ENCODE measurements at regions not wholly inside any gene's neighbourhood (a gene's known extent, or its start where the extent isn't known, plus 50 kb on each side); places are given as distances from the start of the nearest gene placed in this dataset.

- no peak for TF ChIP-seq GATA2 (IDR thresholded peaks at IDR 0.05; ENCODE audit: low read depth, low read length)
- no peak for TF ChIP-seq GATA3 (IDR thresholded peaks at IDR 0.05; ENCODE audit: low read depth, low read length)
Measured at GRCh38 chr4:28548136-28548535, 1687.5 kb downstream of the STIM2 start.

GRCh38 chr4:28548594-28548993 is 1688.0 kb downstream of the STIM2 start:
- TF ChIP-seq GATA2 (IDR thresholded peaks at IDR 0.05; ENCODE audit: low read depth, low read length) (no peak), GATA3 (IDR thresholded peaks at IDR 0.05; ENCODE audit: low read depth, low read length) (no peak)

DNA sequence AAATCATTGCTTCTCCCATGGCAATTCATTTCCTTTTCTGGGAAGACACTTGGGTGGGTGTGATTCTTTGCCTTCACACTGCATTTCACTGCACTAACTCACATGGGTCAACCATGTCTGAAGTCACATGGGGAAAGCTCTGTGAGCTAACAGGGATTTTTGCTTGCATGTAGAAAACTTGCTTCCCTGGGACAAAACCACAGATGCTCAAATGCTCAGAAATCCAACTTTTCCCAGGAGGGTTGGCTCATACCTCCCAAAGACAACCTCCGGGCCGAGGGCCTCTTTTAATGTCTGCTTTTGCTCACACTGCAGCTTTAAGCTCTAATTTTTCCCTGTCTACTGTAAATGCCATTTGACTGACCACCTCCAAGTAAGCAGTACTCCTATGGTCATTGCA is 1695.2 kb downstream of the STIM2 start:
- TF ChIP-seq GATA2 (IDR thresholded peaks at IDR 0.05; ENCODE audit: low read depth, low read length), result no peak
- TF ChIP-seq GATA3 (IDR thresholded peaks at IDR 0.05; ENCODE audit: low read depth, low read length), result no peak

- TF ChIP-seq GATA3 (IDR thresholded peaks at IDR 0.05; ENCODE audit: low read depth, low read length) (no peak), GATA2 (IDR thresholded peaks at IDR 0.05; ENCODE audit: low read depth, low read length) (no peak)
Measured at GRCh38 chr4:28557755-28558154, 1697.1 kb downstream of the STIM2 start.

GRCh38 chr4:28558895-28559294 is 1698.3 kb downstream of the STIM2 start:
- TF ChIP-seq GATA2 (IDR thresholded peaks at IDR 0.05; ENCODE audit: low read depth, low read length) (no peak), GATA3 (IDR thresholded peaks at IDR 0.05; ENCODE audit: low read depth, low read length) (no peak)

DNA sequence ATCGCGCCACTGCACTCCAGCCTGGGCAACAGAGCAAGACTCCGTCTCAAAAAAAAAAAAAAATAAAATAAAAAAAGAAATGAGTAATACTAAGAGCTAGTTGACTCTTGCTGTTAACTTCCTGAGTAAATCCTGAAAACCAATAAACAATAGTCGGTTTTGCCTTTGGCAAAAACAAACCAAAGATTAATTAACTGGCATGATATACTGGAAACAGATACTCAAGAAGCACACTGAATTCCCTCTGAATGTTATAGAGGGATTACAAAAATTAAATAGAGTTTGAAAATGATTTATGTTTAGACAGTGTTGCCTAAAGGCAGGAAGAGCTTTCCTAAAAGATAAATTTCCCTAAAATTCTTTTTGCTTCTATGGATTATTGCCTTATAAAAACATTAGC is 1702.3 kb downstream of the STIM2 start:
- TF ChIP-seq GATA3 (IDR thresholded peaks at IDR 0.05; ENCODE audit: low read depth, low read length), result no peak
- no peak for TF ChIP-seq GATA2 (IDR thresholded peaks at IDR 0.05; ENCODE audit: low read depth, low read length)

DNA sequence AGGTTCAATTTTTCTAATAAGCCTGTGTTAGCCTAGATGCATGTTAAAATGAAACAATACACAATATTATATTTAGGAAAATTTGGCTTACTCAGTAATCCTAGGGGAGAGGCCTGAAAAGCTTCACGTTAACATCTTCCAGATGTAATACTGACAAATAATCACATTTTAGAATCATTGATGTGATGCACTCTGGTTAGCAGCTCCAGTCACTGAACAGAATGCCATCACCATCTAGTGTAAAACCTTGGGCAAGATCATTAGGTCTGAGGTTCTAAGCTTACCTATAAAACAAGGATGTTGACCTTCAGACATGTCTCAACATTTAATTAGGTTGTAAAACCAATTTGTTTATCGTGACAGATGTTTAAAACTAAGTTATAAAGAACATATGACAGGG is 1704.8 kb downstream of the STIM2 start:
- TF ChIP-seq GATA2 (IDR thresholded peaks at IDR 0.05; ENCODE audit: low read depth, low read length) (no peak), GATA3 (IDR thresholded peaks at IDR 0.05; ENCODE audit: low read depth, low read length) (no peak)

- TF ChIP-seq GATA3 (IDR thresholded peaks at IDR 0.05; ENCODE audit: low read depth, low read length), result no peak
- no peak for TF ChIP-seq GATA2 (IDR thresholded peaks at IDR 0.05; ENCODE audit: low read depth, low read length)
Measured at GRCh38 chr4:28600958-28601357, 1740.3 kb downstream of the STIM2 start.

- no peak for TF ChIP-seq GATA3 (IDR thresholded peaks at IDR 0.05; ENCODE audit: low read depth, low read length)
- TF ChIP-seq GATA2 (IDR thresholded peaks at IDR 0.05; ENCODE audit: low read depth, low read length), result no peak
Measured at GRCh38 chr4:28621591-28621990, 1761.0 kb downstream of the STIM2 start.

- no peak for TF ChIP-seq GATA3 (IDR thresholded peaks at IDR 0.05; ENCODE audit: low read depth, low read length)
- no peak for TF ChIP-seq GATA2 (IDR thresholded peaks at IDR 0.05; ENCODE audit: low read depth, low read length)
Measured at GRCh38 chr4:28636971-28637370, 1776.3 kb downstream of the STIM2 start.

DNA sequence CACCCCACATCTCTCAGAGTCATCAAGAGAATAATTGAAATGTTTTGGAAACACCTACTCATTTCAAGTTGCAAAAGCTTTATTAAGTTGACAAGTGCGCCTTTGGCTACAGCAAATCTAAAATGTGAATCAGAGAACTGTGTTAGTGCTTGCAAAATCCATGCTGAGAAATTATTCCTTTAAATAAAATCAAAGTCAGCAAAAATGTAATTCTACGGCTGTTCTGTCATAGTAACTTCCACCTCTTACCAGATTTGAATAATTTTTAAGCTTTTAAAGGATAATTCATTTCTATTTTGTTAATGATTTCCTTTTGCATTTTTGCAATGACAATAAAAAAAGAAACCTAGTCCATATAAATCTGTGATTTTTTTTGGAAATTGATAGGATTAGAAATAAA is 1779.1 kb downstream of the STIM2 start:
- no peak for TF ChIP-seq GATA3 (IDR thresholded peaks at IDR 0.05; ENCODE audit: low read depth, low read length)
- TF ChIP-seq GATA2 (IDR thresholded peaks at IDR 0.05; ENCODE audit: low read depth, low read length), result no peak

DNA sequence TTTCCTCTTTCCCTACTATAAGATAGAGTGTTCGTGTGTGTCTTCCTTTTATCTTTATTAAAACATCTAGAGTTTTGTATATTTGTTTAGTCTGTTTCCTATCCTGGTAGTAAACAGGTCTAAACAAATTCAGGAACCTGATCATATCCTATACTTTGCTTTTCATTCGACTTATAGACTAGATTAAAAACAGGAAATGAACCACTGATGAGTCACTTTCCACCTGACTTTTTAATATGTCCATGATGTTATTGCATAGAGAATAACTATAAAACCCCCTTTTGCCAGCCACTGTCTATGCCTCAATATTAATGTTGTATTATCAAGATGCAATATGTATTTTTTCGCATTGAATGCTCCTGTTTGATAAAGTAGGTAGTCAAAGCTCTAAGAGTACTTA is 1794.0 kb downstream of the STIM2 start:
- no peak for TF ChIP-seq GATA3 (IDR thresholded peaks at IDR 0.05; ENCODE audit: low read depth, low read length)
- no peak for TF ChIP-seq GATA2 (IDR thresholded peaks at IDR 0.05; ENCODE audit: low read depth, low read length)

- TF ChIP-seq GATA2 (IDR thresholded peaks at IDR 0.05; ENCODE audit: low read depth, low read length) (no peak), GATA3 (IDR thresholded peaks at IDR 0.05; ENCODE audit: low read depth, low read length) (no peak)
Measured at GRCh38 chr4:28665306-28665705, 1804.7 kb downstream of the STIM2 start.

GRCh38 chr4:28675582-28675981 is 1814.9 kb downstream of the STIM2 start:
- TF ChIP-seq GATA2 (IDR thresholded peaks at IDR 0.05; ENCODE audit: low read depth, low read length), result no peak

DNA sequence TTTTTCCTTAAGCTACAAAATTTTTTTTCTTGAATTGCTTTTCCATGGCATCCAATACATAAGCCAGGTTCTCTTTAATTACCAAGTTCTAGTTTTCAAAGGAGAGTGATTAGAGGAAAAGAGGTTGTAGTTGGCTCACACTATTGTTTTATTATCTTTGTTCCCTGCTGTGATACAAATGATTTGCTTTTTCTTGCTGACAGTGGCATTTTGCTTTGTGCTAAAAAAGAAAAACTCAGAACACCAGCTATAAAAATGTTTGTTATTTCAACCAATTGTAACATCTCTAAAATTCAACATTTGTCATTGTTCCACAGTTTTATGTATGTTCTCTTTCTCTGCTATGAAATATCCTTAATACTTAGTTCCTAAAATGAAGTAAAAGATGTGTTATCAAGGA is 1817.2 kb downstream of the STIM2 start:
- TF ChIP-seq GATA3 (IDR thresholded peaks at IDR 0.05; ENCODE audit: low read depth, low read length) (no peak), GATA2 (IDR thresholded peaks at IDR 0.05; ENCODE audit: low read depth, low read length) (no peak)

DNA sequence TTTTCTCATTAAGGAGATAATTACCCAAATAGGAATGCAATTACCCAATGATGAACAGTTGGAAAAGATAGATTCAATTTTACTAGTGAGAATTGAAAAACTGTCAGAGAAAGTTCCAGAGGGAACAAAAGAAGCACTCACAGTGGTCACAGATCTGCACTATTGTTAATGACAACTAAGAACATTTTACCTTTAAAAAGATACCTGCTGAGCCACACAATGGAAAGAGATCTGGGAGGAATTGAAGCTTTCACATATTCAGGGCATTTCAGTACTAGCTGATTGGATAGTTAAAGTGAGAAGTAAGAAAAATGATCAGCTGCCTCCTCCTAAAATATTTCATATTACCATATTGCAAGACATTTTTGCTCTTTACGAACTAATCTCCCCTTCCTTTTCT is 1822.2 kb downstream of the STIM2 start:
- TF ChIP-seq GATA2 (IDR thresholded peaks at IDR 0.05; ENCODE audit: low read depth, low read length), result no peak
- TF ChIP-seq GATA3 (IDR thresholded peaks at IDR 0.05; ENCODE audit: low read depth, low read length), result no peak

Measured in SH-SY5Y (cell line).